HCT116 (cell line): ENCODE measurements at regions not wholly inside any gene's neighbourhood (a gene's known extent, or its start where the extent isn't known, plus 50 kb on each side); places are given as distances from the start of the nearest gene placed in this dataset.

ENCODE experiments used
- ATAC-seq: fragments of 200-7000 bp; cut with Tn5 transposase; 2 replicates; pipeline ENCODE4 v1.9.1; 2020; ENCODE audit warnings: mild to moderate bottlenecking, moderate library complexity
- BruUV-seq: library from RNA; stranded (reverse); fragments of 400-500 nt; replicated peaks from 2 replicates; lab custom pipeline; 2021; lab: Mats Ljungman, UMichigan
- CTCF ChIA-PET: fragments of 300-600 bp; sonication (Branson Sonifier 250); formaldehyde crosslinking; loops from one replicate; lab custom pipeline; 2021; ENCODE audit warnings: antibody characterized with exemption; lab: Charles Lee
- POLR2A ChIA-PET: fragments of 300-600, 350-600 bp; sonication (Branson Sonifier 250); formaldehyde crosslinking; loops from one replicate; lab custom pipeline; 2021; ENCODE audit warnings: antibody characterized with exemption; lab: Charles Lee
- RAD21 ChIA-PET, 2 experiments: fragments of 300-600 bp; sonication (Branson Sonifier 250); formaldehyde crosslinking; loops; one replicate each; lab custom pipeline; 2023; ENCODE audit warnings: low total read pairs in 2 of 2; ENCODE audit not compliant: uncharacterized antibody in 2 of 2, unreplicated experiment in 2 of 2, low non-redundant PET in 1 of 2; lab: Charles Lee
- DNase-seq: peaks from one replicate; pipeline ENCODE4 v3.0.0-alpha.2; 2010; ENCODE audit warnings: low read depth, low spot score
- H2AFZ ChIP-seq: fragments of 200-600 bp; shearing (Covaris generic), sonication (generic); 2 replicates; pipeline ENCODE4 v1.6.1; 2017; ENCODE audit warnings: low read depth, mixed run types, mixed read lengths, antibody characterized with exemption, low read length; ENCODE audit not compliant: poor library complexity, severe bottlenecking
- H3K27ac ChIP-seq: 2 replicates; pipeline ENCODE4 v1.5.1; 2012; ENCODE audit warnings: low read depth, low read length
- H3K27me3 ChIP-seq: fragments of 200-600 bp; sonication (generic); 2 replicates; pipeline ENCODE4 v1.6.1; 2016; ENCODE audit warnings: mixed run types, low read length, mixed read lengths; ENCODE audit not compliant: insufficient read depth
- H3K36me3 ChIP-seq, 2 experiments: fragments of 200-500 bp in 1 of 2; fragments of 200-600 bp in 1 of 2; sonication (Bioruptor generic) in 1 of 2; sonication (generic) in 1 of 2; 2 replicates each; pipeline versions ENCODE4 v1.5.1 to v1.6.1; 2014 to 2016; ENCODE audit warnings: low read length in 2 of 2, inconsistent platforms in 1 of 2, mixed read lengths in 1 of 2, mixed run types in 1 of 2; ENCODE audit not compliant: insufficient read depth in 2 of 2, control insufficient read depth in 1 of 2
- H3K4me1 ChIP-seq, 2 experiments: fragments of 200-600 bp in 1 of 2; sonication (generic) in 1 of 2; 2 replicates each; pipeline versions ENCODE4 v1.5.1 to v1.6.1; 2012 to 2017; ENCODE audit warnings: low read length in 2 of 2, inconsistent platforms in 1 of 2, mild to moderate bottlenecking in 1 of 2, mixed read lengths in 1 of 2, mixed run types in 1 of 2, moderate library complexity in 1 of 2; ENCODE audit not compliant: insufficient read depth in 2 of 2, control insufficient read depth in 1 of 2
- H3K4me2 ChIP-seq: fragments of 200-600 bp; sonication (generic); 2 replicates; pipeline ENCODE4 v1.6.1; 2017; ENCODE audit warnings: mixed run types, low read length, mixed read lengths
- H3K4me3 ChIP-seq, 2 experiments: fragments of 200-600 bp in 1 of 2; sonication (generic) in 1 of 2; replicated peaks in 1 of 2; 2 replicates each; pipeline ENCODE4 v1.5.1; 2011 to 2016; ENCODE audit warnings: low read length in 2 of 2, control low read depth in 1 of 2, low read depth in 1 of 2, mild to moderate bottlenecking in 1 of 2, mixed read lengths in 1 of 2, mixed run types in 1 of 2
- H3K79me2 ChIP-seq: fragments of 200-600 bp; sonication (generic); 2 replicates; pipeline ENCODE4 v1.6.1; 2017; ENCODE audit warnings: mild to moderate bottlenecking, mixed run types, low read length, moderate library complexity, mixed read lengths; ENCODE audit not compliant: insufficient read depth
- H3K9ac ChIP-seq: fragments of 200-600 bp; sonication (generic); 2 replicates; pipeline ENCODE4 v1.6.1; 2016; ENCODE audit warnings: low read length, mixed read lengths
- H3K9me2 ChIP-seq: fragments of 200-600 bp; sonication (generic), shearing (Covaris generic); 2 replicates; pipeline ENCODE4 v1.6.1; 2017; ENCODE audit warnings: mixed run types, mild to moderate bottlenecking, moderate library complexity; ENCODE audit not compliant: insufficient read depth
- H3K9me3 ChIP-seq, 2 experiments: fragments of 200-500 bp in 1 of 2; fragments of 200-600 bp in 1 of 2; sonication (Bioruptor generic) in 1 of 2; sonication (generic) in 1 of 2; 2 replicates each; pipeline ENCODE4 v1.6.1; 2014 to 2017; ENCODE audit warnings: low read length in 2 of 2, mixed read lengths in 2 of 2, inconsistent platforms in 1 of 2, low read depth in 1 of 2, mild to moderate bottlenecking in 1 of 2, mixed run types in 1 of 2, moderate library complexity in 1 of 2; ENCODE audit not compliant: control insufficient read depth in 1 of 2, insufficient read depth in 1 of 2
- H4K20me1 ChIP-seq: fragments of 200-600 bp; sonication (generic), shearing (Covaris generic); 2 replicates; pipeline ENCODE4 v1.6.1; 2017; ENCODE audit warnings: mixed run types, mild to moderate bottlenecking, moderate library complexity; ENCODE audit not compliant: insufficient read depth
- ATF3 ChIP-seq: IDR thresholded peaks from 2 replicates; pipeline ENCODE4 v1.6.1; 2012
- CEBPB ChIP-seq: IDR thresholded peaks from 2 replicates; pipeline ENCODE4 v1.6.1; 2012; ENCODE audit warnings: low read depth
- EGR1 ChIP-seq: IDR thresholded peaks from 2 replicates; pipeline ENCODE4 v1.6.1; 2012; ENCODE audit warnings: low read depth
- SP1 ChIP-seq: IDR thresholded peaks from 2 replicates; pipeline ENCODE4 v1.6.1; 2012; ENCODE audit warnings: low read depth
- SRF ChIP-seq: IDR thresholded peaks from 2 replicates; pipeline ENCODE4 v1.6.1; 2012; ENCODE audit warnings: low read depth
- TCF7L2 ChIP-seq: IDR thresholded peaks from 2 replicates; pipeline ENCODE4 v1.7.0; 2011; ENCODE audit warnings: borderline replicate concordance, inconsistent platforms; ENCODE audit not compliant: insufficient read depth, insufficient read length; ENCODE audit errors: extremely low read depth
- ZBTB33 ChIP-seq: IDR thresholded peaks from 2 replicates; pipeline ENCODE4 v1.6.1; 2011; ENCODE audit warnings: mild to moderate bottlenecking, low read length, moderate library complexity; ENCODE audit not compliant: insufficient replicate concordance; ENCODE audit errors: extremely low read depth
- intact Hi-C: fragments of 100-400 bp; cut with micrococcal nuclease; formaldehyde crosslinking; loops from 2 replicates; pipeline ENCODE4 v1.10.0; 2022

GRCh38 chr2:122478771-122479170 lies 723.3 kb downstream of the TSN start:
- no peak for TF ChIP-seq TCF7L2
- TF ChIP-seq ZBTB33, result no peak
- no peak for TF ChIP-seq CEBPB
- no peak for TF ChIP-seq SRF
- TF ChIP-seq SP1, result no peak
- no peak for TF ChIP-seq EGR1
- TF ChIP-seq ATF3, result no peak
- TF ChIP-seq, all 23 proteins: peak for 0
- no peaks in the 10 kb centered on the region for H4K20me1 ChIP-seq
- RAD21 ChIA-PET, result no interaction called here
- no peak overlapping the region for H3K27ac ChIP-seq
- H3K4me1 ChIP-seq, result no peaks in the 10 kb centered on the region
- intact Hi-C loops, result no loop called here
- no peaks in the 10 kb centered on the region for H3K27me3 ChIP-seq
- CTCF ChIA-PET, result no interaction called here
- DNase-seq, result no peak
- no TSS peak for BruUV-seq
- H3K9me3 ChIP-seq, result peaks cover 0 to 10% of the 10 kb centered on the region in 2 experiments; a peak in 2 of 4 replicates
- POLR2A ChIA-PET, result no interaction called here
- no peak overlapping the region for H3K9ac ChIP-seq
- H3K36me3 ChIP-seq, result no peaks in the 10 kb centered on the region
- H3K4me2 ChIP-seq, result no peak overlapping the region
- no peak overlapping the region for H2AFZ ChIP-seq
- H3K4me3 ChIP-seq, result no peak overlapping the region
- H3K79me2 ChIP-seq, result no peaks in the 10 kb centered on the region
- H3K9me2 ChIP-seq, result no peaks in the 10 kb centered on the region
- ATAC-seq, result no peak
